Fibroblast of villous mesenchyme (primary cell): ENCODE measurements at regions not wholly inside any gene's neighbourhood (a gene's known extent, or its start where the extent isn't known, plus 50 kb on each side); places are given as distances from the start of the nearest gene placed in this dataset.

ENCODE experiments used
- DNase-seq: peaks from one replicate; pipeline ENCODE4 v3.0.0-alpha.2; 2010; ENCODE audit warnings: low read depth
- H3K4me3 ChIP-seq: 2 replicates; pipeline ENCODE4 v1.5.1; 2011; ENCODE audit warnings: low read depth, mild to moderate bottlenecking, low read length
- TF ChIP-seq, protein P1 (sequence below): IDR thresholded peaks from 2 replicates; pipeline ENCODE4 v1.5.1; 2012; ENCODE audit warnings: low read depth, mild to moderate bottlenecking, low read length; ENCODE audit not compliant: insufficient read depth

GRCh38 chr10:129385600-129385999, 81.4 kb upstream of the MGMT start:
- DNase-seq: no peak
- TF ChIP-seq, protein P1, sequence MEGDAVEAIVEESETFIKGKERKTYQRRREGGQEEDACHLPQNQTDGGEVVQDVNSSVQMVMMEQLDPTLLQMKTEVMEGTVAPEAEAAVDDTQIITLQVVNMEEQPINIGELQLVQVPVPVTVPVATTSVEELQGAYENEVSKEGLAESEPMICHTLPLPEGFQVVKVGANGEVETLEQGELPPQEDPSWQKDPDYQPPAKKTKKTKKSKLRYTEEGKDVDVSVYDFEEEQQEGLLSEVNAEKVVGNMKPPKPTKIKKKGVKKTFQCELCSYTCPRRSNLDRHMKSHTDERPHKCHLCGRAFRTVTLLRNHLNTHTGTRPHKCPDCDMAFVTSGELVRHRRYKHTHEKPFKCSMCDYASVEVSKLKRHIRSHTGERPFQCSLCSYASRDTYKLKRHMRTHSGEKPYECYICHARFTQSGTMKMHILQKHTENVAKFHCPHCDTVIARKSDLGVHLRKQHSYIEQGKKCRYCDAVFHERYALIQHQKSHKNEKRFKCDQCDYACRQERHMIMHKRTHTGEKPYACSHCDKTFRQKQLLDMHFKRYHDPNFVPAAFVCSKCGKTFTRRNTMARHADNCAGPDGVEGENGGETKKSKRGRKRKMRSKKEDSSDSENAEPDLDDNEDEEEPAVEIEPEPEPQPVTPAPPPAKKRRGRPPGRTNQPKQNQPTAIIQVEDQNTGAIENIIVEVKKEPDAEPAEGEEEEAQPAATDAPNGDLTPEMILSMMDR: no peak
- H3K4me3 ChIP-seq: no peak overlapping the region

DNA sequence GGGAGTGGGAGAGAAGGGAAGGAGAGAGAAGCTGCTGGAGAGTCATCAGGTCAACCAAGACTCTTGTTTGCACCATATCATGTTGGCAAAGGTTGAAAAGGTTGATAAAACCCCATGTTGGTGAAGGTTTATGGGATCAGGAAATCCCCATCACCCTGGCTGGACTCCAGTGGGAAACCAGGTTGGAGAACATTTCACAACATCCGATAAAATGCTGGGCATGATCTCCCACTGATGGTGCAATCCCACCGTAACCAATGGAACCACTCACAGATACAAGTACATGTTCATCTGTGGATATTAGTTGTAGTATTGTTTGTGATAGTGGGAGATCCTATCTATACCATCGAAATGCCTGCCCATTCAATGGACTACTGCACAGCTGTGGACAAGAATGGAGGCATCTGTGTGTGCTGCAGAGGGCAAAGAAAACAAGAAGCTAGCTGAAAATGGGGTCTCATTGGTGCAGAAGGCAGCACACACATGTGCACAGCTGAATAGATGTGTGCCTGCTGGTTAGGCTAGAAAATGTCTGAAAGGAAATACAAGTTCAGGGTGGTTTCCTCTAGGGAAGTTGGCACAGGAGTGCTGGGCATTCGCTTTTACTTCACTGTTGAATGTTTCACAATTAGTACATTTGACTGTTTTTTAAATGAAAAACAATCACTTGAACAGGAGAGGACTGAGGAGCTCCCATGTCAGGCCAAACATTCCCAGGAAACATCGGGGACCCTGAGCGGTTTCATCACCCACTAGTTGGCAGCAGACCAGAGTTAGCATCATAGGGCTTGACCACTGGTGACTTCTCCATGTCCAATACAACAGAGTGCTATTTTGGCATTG, 80.4 kb upstream of the MGMT start:
- TF ChIP-seq, protein P1: no peak
- no peak overlapping the region for H3K4me3 ChIP-seq

GRCh38 chr10:129387258-129387525, 79.8 kb upstream of the MGMT start:
- TF ChIP-seq, protein P1: no peak
- no peak for DNase-seq
- H3K4me3 ChIP-seq: no peak overlapping the region

More for the DNA sequence above, 80.4 kb upstream of the MGMT start:
- DNase-seq: no peak

DNA sequence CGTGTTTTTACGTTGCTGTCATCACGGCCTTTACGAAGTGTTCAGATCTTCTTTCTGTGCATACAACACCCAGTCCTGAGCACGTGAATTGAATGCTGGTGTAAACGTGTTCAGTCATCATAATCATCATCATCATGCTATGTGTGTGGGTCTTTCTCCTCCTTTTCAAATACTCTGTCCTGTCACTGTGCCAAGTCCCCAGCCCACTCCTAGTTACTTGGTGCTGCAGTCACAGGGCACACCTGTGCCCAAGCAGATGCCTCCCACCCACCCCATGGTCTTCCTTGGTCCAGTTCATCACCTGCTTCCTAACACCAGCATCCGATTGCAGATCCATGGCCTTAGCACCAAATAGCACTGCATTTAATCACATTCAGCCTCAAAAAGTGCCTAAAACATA, 78.6 kb upstream of the MGMT start:
- no peak for DNase-seq
- no peak overlapping the region for H3K4me3 ChIP-seq
- TF ChIP-seq, protein P1: no peak

GRCh38 chr10:129389194-129389593, 77.8 kb upstream of the MGMT start:
- no peak for DNase-seq
- TF ChIP-seq, protein P1: no peak
- H3K4me3 ChIP-seq: no peak overlapping the region

GRCh38 chr10:129390147-129390546, 76.9 kb upstream of the MGMT start:
- no peak for DNase-seq
- TF ChIP-seq, protein P1: no peak
- no peak overlapping the region for H3K4me3 ChIP-seq

DNA sequence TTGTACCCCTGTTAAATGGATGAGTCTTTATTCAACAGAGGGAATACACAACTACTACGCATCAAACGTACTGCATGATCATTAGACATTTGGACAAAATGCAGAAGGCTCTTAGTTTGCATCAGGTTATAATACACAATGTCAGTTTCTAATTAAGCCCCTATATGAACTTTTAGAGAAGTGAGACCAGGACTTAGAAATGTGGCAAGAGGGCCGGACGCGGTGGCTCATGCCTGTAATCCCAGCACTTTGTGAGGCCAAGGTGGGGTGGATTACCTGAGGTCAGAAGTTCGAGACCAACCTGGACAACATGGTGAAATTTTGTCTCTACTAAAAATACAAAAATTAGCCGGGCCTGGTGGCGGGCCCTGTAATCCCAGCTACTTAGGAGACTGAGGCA, 76.3 kb upstream of the MGMT start:
- no peak overlapping the region for H3K4me3 ChIP-seq
- TF ChIP-seq, protein P1: no peak
- DNase-seq: no peak
